CD4-positive, alpha-beta T cell (primary cell): ENCODE measurements at regions not wholly inside any gene's neighbourhood (a gene's known extent, or its start where the extent isn't known, plus 50 kb on each side); places are given as distances from the start of the nearest gene placed in this dataset.
"Not testable (repeated sequence)": the region's sequence is repeated elsewhere in the genome, so short reads cannot be mapped to it uniquely, and the experiment has no call there.

ENCODE experiments used
- ATAC-seq: fragments of 200-7000 bp; cut with Tn5 transposase; one replicate; pipeline ENCODE4 v1.10.0; 2022; ENCODE audit warnings: mild to moderate bottlenecking; ENCODE audit not compliant: poor library complexity
- CTCF ChIA-PET: fragments of 350-600 bp; sonication (Branson Sonifier 250); formaldehyde crosslinking; loops from one replicate; lab custom pipeline; 2021; ENCODE audit warnings: antibody characterized with exemption, inconsistent platforms; lab: Charles Lee
- POLR2A ChIA-PET: fragments of 350-600 bp; sonication (Branson Sonifier 250); formaldehyde crosslinking; loops from one replicate; lab custom pipeline; 2021; ENCODE audit warnings: antibody characterized with exemption, inconsistent platforms; lab: Charles Lee
- DNase-seq, 14 experiments: peaks; one replicate each; pipeline ENCODE4 v3.0.0-alpha.2; 2013 to 2020; ENCODE audit warnings: mixed read lengths in 2 of 14
- H3K27ac ChIP-seq, 2 donors: one replicate each; pipeline versions ENCODE4 v1.5.1 to v1.7.0; 2013; ENCODE audit warnings: low read length in 2 of 2, low read depth in 1 of 2, mild to moderate bottlenecking in 1 of 2
- H3K27me3 ChIP-seq, 2 experiments: 1 replicate in 1 of 2; 2 replicates in 1 of 2; pipeline versions ENCODE4 v1.6.1 to v1.7.0; 2013; ENCODE audit warnings: low read length in 2 of 2, control low read depth in 1 of 2, mild to moderate bottlenecking in 1 of 2, moderate library complexity in 1 of 2; ENCODE audit not compliant: insufficient read depth in 2 of 2, control insufficient read depth in 1 of 2
- H3K36me3 ChIP-seq: one replicate; pipeline ENCODE4 v1.6.1; 2013; ENCODE audit warnings: low read length, control low read depth; ENCODE audit not compliant: insufficient read depth
- H3K4me1 ChIP-seq: one replicate; pipeline ENCODE4 v1.6.1; 2013; ENCODE audit warnings: low read length, control low read depth; ENCODE audit not compliant: insufficient read depth
- H3K4me3 ChIP-seq: one replicate; pipeline ENCODE4 v1.5.1; 2013; ENCODE audit warnings: mild to moderate bottlenecking, low read length, moderate library complexity
- H3K9me3 ChIP-seq, 2 experiments: 1 replicate in 1 of 2; 2 replicates in 1 of 2; pipeline versions ENCODE4 v1.6.1 to v1.7.0; 2013; ENCODE audit warnings: low read length in 2 of 2, mild to moderate bottlenecking in 2 of 2, control low read depth in 1 of 2, moderate library complexity in 1 of 2; ENCODE audit not compliant: control insufficient read depth in 1 of 2, insufficient read depth in 1 of 2
- H3K27ac Mint-ChIP-seq: one replicate; pipeline ENCODE4 v1.8.0; 2020; ENCODE audit warnings: mixed read lengths
- H3K27me3 Mint-ChIP-seq: one replicate; pipeline ENCODE4 v1.8.0; 2021; ENCODE audit warnings: mixed read lengths
- H3K36me3 Mint-ChIP-seq: one replicate; pipeline ENCODE4 v1.8.0; 2021; ENCODE audit warnings: low read depth, mixed read lengths
- H3K4me1 Mint-ChIP-seq: one replicate; pipeline ENCODE4 v1.8.0; 2021; ENCODE audit warnings: low read depth, mixed read lengths
- H3K4me3 Mint-ChIP-seq: one replicate; pipeline ENCODE4 v1.8.0; 2020; ENCODE audit warnings: mild to moderate bottlenecking, mixed read lengths
- H3K9me3 Mint-ChIP-seq: one replicate; pipeline ENCODE4 v1.8.0; 2020; ENCODE audit warnings: mixed read lengths
- intact Hi-C, 2 experiments: fragments of 100-400 bp; cut with DNase I in 1 of 2; cut with micrococcal nuclease in 1 of 2; formaldehyde crosslinking; loops; one replicate each; pipeline versions ENCODE4 v1.15.1 to v1.9.0; 2023 to 2025; cut with DNase I, micrococcal nuclease
- TF ChIP-seq, protein P1 (sequence below): fragments of 200-600 bp; IDR thresholded peaks from one replicate; pipeline ENCODE4 v1.8.0; 2022; ENCODE audit warnings: antibody characterized with exemption, mild to moderate bottlenecking

DNA sequence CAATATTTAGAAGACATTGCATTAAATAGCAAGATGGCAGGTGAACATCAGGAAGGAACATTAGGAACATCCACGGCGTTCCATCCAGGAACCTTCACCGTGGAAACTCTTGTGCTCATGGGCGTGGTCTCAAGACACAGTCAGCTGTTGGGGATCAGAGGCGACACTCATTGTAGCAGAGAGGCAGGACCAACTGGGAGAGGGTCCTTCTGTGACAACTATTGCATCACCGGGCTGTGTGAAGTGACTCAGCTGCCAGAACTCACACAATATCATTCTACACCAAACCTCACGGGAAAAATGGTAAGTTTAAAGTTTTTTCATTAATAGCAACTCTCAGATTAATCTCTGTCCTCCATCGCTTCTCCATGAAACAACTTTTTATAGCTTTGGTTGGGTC lies 334.8 kb upstream of the SULF2 start:
- Mint-ChIP-seq H3K9me3 (no peaks in the 10 kb centered on the region), H3K27me3 (peaks cover 10% of the 10 kb centered on the region), H3K4me3 (no peak overlapping the region), H3K27ac (no peak overlapping the region), H3K36me3 (no peaks in the 10 kb centered on the region), H3K4me1 (no peaks in the 10 kb centered on the region)
- ChIA-PET POLR2A (no interaction called here), CTCF (no interaction called here)
- no peak overlapping the region for H3K4me3 ChIP-seq
- intact Hi-C loops = no loop called here
- no peak for ATAC-seq
- DNase-seq = no peak
- no peaks in the 10 kb centered on the region for H3K4me1 ChIP-seq
- TF ChIP-seq, protein P1, sequence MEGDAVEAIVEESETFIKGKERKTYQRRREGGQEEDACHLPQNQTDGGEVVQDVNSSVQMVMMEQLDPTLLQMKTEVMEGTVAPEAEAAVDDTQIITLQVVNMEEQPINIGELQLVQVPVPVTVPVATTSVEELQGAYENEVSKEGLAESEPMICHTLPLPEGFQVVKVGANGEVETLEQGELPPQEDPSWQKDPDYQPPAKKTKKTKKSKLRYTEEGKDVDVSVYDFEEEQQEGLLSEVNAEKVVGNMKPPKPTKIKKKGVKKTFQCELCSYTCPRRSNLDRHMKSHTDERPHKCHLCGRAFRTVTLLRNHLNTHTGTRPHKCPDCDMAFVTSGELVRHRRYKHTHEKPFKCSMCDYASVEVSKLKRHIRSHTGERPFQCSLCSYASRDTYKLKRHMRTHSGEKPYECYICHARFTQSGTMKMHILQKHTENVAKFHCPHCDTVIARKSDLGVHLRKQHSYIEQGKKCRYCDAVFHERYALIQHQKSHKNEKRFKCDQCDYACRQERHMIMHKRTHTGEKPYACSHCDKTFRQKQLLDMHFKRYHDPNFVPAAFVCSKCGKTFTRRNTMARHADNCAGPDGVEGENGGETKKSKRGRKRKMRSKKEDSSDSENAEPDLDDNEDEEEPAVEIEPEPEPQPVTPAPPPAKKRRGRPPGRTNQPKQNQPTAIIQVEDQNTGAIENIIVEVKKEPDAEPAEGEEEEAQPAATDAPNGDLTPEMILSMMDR = no peak
- peaks cover 2 to 4% of the 10 kb centered on the region in 2 experiments for H3K27me3 ChIP-seq
- H3K36me3 ChIP-seq = no peaks in the 10 kb centered on the region
- no peak overlapping the region for H3K27ac ChIP-seq
- no peaks in the 10 kb centered on the region for H3K9me3 ChIP-seq

DNA sequence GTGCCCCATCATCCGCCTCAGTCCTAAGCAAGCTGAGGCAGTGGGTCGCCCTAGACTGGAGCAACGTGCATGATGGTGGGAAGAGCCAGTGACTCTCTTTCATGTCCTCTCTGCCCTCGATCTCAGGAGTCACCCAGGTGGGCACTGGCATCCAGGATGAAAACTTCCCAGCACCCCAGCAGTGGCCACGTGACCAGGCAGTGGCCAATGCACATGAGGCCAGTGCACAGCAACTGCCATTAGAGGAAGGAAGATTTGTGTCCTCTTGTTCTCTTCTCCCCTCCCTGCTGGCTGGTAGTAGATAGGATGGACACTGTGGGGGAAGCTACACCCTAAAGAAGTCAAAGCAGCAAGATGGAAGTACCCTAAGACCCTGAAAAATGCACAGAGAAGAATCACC lies 334.1 kb upstream of the SULF2 start:
- H3K36me3 ChIP-seq, H3K27me3 ChIP-seq, H3K27ac ChIP-seq, H3K4me1 Mint-ChIP-seq, CTCF ChIA-PET, POLR2A ChIA-PET, H3K27ac Mint-ChIP-seq, ATAC-seq, H3K9me3 Mint-ChIP-seq, DNase-seq, H3K4me3 Mint-ChIP-seq, intact Hi-C loops, H3K4me3 ChIP-seq, H3K9me3 ChIP-seq, H3K4me1 ChIP-seq, H3K36me3 Mint-ChIP-seq: not testable (repeated sequence)
- H3K27me3 Mint-ChIP-seq = peaks cover 17% of the 10 kb centered on the region

DNA sequence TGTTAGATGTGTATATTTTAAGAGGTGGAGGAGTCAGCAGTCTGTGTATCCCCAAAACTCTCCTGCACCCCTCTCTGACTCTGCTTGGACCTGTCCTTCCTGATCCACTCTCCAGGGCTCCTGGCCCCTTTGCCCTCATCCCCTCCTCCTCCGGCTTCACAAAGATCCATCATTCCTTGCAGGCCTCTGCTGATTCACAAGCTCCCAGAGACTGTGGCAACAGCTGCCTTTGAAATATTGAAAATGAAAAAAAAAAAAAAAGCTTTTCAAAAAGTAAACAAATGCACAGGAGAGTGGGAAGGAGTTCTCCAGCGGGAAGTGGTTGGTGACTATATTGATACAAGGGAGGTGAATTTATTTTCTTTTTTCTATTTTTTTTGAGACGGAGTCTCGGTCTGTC lies 330.2 kb upstream of the SULF2 start:
- Histone ChIP-seq H3K27me3 (peaks cover 4 to 7% of the 10 kb centered on the region in 2 experiments), H3K36me3 (no peaks in the 10 kb centered on the region), H3K9me3 (no peaks in the 10 kb centered on the region), H3K4me3 (no peak overlapping the region), H3K27ac (no peak overlapping the region), H3K4me1 (no peaks in the 10 kb centered on the region)
- Mint-ChIP-seq H3K9me3 (no peaks in the 10 kb centered on the region), H3K27ac (no peak overlapping the region), H3K36me3 (no peaks in the 10 kb centered on the region), H3K4me1 (no peaks in the 10 kb centered on the region), H3K4me3 (no peak overlapping the region), H3K27me3 (peaks cover 18% of the 10 kb centered on the region)
- DNase-seq = no peak
- ChIA-PET CTCF (no interaction called here), POLR2A (no interaction called here)
- TF ChIP-seq, protein P1 = no peak
- intact Hi-C loops = no loop called here
- no peak for ATAC-seq

DNA sequence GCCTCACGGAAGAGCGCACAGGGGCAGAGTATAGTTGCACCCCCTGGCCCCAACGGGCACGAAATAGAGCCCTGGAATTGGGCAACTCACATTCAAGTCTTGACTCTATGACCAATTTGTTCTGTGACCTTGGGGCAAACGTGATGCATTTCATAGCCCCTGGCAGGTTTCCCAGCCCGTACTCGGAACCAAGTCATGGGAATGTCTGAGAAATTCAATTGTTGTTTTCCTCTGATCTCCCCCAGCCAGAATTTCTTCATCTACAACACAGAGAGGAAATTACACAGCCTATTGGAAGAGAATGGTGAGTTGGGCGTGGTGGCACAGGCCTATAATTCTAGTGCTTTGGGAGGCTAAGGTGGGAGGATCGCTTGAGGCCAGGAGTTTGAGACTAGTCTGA lies 322.3 kb upstream of the SULF2 start:
- Histone ChIP-seq H3K9me3 (no peaks in the 10 kb centered on the region), H3K4me1 (no peaks in the 10 kb centered on the region), H3K27me3 (no peaks in the 10 kb centered on the region), H3K27ac (no peak overlapping the region), H3K36me3 (no peaks in the 10 kb centered on the region), H3K4me3 (no peak overlapping the region)
- no peaks in the 10 kb centered on the region for H3K4me1 Mint-ChIP-seq
- TF ChIP-seq, protein P1 = no peak
- ATAC-seq = no peak
- no peaks in the 10 kb centered on the region for H3K27me3 Mint-ChIP-seq
- no peaks in the 10 kb centered on the region for H3K36me3 Mint-ChIP-seq
- no peak overlapping the region for H3K4me3 Mint-ChIP-seq
- intact Hi-C loops = no loop called here
- ChIA-PET POLR2A (no interaction called here), CTCF (no interaction called here)
- DNase-seq = no peak
- H3K9me3 Mint-ChIP-seq = no peaks in the 10 kb centered on the region
- H3K27ac Mint-ChIP-seq = no peak overlapping the region
